GM18861 (cell line): ENCODE measurements at regions not wholly inside any gene's neighbourhood (a gene's known extent, or its start where the extent isn't known, plus 50 kb on each side); places are given as distances from the start of the nearest gene placed in this dataset.

Experiments
- ATAC-seq: cut with Tn5 transposase; IDR thresholded peaks from one replicate; pipeline ENCODE4 v1.9.1; 2021; ENCODE audit not compliant: unreplicated experiment

DNA sequence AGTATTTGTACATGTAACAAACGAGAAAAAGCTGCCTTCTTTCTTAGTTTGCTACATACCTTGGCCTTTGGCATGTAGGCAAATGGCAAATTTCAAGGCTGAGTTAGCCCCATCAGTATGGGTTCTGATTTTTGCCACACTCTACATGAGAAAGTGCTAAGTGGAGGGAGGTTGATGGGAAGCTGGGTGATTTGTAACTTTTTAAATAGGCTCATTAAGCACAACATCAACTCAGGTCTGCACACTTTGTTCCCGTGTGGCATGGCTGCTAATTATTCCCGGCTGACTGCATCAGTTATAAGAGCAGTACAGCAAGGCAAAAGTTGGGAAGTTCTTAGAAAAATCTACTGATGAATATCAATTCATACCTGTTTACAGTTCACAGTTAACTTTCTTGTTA is 172.8 kb upstream of the MAP3K7 start:
- no peak for ATAC-seq

DNA sequence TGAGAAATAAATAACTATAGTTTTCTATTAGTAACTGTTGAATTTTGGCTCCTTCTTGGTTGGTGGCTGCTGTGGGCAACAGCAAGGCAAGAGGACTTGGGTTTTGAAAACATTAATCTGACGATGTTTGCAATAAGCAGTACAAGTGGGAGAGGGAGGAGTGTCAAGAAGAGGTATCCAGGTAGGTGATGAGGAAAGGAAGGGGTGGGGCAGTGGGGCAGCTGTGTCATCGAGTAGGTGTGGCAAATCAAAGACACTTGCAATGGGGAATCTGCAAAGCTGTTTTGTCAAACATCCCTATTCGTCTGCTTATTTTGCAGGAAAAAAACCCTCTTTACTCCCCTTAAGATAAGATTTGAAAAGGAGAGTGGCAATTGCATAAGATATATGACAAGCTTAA is 171.9 kb upstream of the MAP3K7 start:
- ATAC-seq: no peak

DNA sequence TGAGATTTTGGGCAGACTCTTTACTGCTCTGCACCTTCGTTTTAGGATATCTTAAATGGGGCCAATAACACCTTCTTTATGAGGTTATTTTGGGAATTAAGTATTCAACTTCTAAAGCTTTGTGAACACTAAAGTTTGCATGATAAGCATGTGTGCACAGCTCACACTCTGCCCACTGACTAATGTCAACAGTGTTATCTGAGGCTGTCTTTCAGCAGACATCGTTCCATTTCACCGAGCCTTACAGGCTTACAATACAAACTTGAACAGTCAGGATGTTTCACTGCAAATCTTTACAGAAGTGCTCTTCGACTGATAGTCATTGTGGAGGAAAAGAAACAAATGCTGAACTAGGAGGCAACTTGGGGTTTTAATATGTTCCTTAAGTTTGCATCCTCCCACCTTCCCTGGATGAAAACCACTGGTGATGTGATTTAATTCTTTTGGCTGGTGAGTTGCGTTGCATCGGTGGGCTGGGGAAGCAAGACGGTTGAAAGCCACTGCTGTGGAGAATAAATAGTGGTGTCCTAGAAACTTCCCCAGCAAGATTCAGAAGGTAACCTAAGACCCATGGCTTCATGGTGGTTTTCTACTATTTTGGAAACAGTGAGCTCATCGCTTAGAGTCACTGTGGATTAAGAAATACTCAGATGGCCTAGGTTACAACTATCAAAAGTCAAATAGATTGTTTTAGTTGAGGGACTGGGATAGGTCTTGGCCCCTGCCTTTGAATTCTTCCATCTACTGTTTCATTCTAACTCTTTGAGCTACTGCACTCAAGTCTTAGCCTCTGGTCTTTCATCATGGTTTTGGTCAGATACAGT is 167.2 kb upstream of the MAP3K7 start:
- ATAC-seq: no peak

DNA sequence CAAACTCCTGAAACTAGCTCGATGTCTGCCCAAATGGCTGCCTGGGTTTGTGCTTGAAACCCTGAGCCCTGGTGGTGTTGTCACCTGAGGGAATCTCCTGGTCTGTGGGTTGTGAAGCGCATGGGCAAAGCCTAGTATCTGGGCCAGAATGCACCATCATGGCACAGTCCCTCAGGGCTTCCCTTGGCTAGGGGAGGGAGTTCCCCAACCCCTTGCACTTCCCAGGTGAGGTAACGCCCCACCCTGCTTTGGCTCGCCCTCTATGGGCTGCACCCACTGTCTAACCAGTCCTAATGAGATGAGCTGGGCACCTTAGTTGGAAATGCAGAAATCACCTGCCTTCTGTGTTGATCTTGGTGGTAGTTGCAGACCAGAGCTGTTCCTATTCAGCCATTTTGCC is 152.9 kb upstream of the MAP3K7 start:
- no peak for ATAC-seq

DNA sequence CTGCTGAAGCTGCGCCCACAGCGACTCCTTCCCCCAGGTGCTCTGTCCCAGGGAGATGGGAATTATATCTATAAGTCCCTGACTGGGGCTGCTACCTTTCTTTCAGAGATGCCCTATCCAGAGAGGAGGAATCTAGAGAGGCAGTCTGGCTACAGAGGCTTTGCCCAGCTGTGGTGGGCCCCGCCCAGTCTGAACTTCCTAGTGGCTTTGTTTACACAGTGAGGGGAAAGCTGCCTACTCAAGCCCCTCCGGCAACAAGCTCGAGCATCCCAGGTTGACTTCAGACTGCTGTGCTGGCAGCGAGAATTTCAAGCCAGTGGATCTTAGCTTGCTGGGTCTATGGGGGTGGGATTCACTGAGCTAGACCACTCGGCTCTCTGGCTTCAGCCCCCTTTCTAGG is 152.5 kb upstream of the MAP3K7 start:
- no peak for ATAC-seq

DNA sequence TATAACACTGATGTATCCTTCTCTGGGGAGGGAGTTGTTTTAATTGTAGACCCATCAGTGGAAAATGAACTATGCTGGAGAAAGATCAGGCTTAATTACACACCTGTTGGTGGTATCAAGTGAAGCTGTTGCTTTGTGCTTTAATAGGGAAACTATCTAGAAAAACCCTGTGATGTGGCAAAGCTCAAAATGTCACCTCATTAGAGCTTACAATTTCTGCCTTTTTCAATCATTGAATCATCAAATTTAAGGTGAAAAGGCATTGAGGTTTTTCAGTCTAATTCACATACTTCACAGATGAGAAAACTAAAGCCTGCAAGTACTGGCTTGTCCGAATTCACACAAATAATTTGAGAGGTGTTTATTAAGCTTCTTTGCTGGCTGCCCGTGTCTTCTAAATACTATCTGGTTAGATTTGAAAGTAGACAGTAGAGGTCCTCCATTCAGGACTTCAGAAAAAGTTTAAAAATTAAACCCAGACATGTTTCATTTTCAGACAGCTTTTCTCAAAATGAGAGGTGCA is 143.3 kb upstream of the MAP3K7 start:
- peak; percentile 96 for ATAC-seq

DNA sequence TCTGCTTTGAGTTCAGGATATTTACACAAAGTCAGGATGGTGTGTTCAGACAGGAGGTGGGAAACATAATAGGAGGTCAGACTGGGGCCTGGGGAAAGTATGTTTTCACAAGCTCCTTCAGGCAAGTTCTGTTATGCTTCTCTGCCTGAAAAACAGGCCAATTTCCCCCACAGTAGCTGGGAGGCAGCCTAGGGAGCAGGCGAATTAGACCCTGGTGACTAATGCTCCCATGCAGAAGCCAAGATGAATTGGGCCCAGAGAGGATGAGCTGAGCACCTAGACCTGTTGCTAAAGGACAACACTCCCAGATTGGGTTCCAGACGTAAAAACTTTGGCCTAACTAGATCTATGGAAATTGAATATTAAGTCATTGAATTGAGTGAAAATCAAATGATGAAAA is 142.2 kb upstream of the MAP3K7 start:
- ATAC-seq: no peak

DNA sequence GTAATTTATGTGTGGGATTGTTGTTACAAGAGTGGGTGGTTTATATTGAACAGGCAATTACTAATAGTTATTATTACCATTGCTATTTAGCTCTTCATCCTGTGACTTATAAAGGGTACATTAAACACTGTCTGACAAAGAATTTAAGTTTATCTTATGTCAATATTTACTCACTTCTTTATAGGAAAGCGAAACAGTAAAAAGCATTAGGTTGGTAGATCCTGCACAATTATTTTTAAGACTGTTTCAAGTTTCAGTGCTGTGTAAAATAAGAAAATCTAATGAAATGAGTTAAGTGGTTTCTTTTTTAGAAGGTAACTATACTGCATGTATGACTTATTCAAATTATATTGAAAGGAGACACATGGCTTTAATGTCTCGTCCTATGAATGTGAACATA is 135.8 kb upstream of the MAP3K7 start:
- ATAC-seq: no peak

DNA sequence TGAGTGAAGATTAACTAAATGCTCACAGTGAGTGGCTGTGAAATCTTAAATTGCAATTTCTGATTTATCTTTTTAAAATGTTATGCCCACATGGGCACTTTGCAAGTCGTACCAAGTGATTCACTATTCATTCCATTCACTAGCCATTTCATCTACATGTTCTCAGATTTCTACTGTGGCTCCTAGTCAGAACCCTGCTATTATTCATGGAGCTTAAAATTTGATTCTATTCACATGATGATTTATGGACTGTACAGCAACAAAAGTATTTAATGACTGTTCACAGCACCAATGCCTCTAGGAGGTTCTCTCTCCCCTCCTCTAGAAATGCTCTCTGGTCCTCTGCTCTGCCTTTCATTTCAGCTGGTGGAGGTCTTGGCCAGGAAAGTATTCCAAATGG is 133.5 kb upstream of the MAP3K7 start:
- no peak for ATAC-seq

DNA sequence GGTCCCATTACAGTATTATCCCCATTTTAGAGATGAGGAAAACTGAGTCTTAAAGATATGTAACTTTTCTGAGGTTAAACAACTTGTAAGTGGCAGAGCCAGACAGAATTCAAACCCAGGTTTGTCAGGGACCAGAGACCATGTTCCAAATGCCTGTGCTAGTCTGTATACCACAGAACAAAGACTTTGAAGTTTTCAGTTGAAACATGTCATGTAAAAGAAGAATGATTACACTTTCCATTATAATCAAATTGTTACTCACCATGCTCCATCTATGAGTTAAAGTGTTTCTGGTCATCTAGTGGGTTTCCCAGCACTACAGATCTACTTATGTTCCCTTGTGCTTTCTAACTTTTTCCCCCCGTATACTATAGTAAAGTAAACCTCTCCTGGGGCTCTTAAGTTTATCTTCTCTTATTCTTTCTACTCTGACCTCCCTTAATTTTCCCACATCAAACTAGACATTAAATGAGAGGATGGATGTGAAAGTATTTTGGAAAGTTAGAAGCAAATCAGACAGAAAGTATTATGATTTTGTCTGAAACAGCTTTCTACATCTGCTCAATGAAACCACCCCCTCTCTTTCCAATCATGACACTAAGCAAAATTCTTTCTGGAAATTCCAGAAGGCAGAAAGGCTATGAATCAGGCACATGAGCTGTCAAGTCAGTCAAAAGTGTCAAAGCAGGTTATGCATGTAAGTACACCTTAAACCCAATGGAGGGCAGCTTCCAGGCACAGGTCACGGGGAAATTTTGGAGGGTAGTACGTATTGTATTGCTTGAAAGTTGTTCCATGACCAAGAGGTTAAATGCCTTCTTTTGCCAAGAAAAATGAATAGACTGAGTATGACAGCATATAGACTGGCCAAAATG is 132.7 kb upstream of the MAP3K7 start:
- ATAC-seq: no peak

DNA sequence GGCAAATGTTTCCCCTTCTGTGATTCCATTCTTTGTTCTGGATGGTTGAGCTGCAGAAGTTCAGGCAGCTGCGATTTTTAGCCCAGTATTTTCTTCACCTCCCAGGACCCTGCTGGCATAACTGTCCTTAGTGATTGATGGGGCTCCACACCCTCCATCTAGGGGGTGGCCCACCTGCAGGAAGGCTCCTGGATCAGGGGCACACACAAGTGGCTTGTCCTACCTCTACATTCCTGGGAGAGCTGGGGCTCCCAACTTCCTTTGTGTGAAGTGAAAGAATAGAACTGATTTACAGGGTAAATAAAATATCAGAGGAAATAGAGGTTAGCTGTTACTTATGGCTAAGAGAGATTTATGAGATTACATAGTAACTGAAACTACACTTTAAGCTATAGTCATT is 129.5 kb upstream of the MAP3K7 start:
- ATAC-seq: no peak

DNA sequence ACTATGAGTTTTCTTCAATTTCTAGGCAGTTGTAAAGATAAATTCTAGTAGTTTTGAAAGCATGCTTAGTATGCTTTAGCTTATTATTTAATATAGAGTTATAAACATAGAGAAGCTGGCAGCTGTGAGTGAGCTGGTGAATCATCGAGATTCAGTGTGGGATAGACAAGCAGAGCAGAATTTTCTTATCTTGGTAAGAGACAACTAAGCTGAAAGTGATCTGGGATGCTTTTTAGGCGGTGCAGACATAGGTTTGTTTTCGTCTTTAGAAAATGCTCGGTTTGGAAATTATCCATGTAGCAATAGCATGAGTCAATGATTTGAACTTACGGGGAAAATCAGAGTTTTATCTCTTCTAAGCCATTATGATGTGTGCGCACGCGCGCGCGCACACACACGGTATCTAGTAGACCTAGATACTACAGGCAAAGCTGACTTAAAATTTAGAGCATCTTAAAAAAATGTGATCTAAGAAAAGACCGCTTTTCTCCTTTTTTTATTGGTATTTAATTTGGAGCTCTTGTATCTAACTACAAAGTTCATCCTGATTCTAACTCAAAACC is 128.3 kb upstream of the MAP3K7 start:
- no peak for ATAC-seq

DNA sequence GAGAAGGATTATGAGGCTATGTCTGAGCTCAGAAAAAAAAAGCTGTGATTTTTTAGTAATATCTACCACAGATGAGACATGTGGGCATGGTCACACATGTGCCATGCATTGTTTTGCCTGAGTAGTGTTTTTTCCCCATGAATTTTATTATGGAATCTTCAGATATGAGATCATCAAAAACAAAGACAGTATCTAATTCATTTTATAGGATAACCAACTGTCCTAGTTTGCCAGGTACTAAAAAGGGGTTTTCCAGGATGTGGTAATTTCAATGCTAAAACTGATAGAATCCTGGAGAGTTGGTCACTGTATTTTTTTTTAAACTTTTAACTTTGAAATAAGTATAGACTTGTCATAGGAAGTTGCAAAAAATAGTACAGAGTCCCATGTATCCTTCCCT is 127.4 kb upstream of the MAP3K7 start:
- ATAC-seq: no peak

DNA sequence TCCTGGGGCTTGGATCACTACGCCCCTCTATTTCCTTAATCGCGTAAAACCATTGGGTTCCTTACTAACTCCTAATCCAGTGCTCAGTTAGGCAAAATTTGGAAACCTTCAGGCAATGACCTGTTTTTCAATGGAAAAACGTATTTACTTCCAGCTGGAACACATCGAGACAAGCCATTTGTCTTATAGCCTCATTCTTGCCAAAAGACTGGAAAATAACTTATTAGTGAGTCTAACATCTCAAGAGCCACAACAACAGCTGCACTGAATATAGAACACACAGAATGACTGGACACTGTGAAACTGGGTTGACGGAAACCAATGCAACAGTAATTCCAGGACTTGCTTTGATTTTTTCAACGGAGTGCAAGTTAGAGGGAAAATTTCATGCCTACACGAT is 125.2 kb upstream of the MAP3K7 start:
- ATAC-seq: no peak

DNA sequence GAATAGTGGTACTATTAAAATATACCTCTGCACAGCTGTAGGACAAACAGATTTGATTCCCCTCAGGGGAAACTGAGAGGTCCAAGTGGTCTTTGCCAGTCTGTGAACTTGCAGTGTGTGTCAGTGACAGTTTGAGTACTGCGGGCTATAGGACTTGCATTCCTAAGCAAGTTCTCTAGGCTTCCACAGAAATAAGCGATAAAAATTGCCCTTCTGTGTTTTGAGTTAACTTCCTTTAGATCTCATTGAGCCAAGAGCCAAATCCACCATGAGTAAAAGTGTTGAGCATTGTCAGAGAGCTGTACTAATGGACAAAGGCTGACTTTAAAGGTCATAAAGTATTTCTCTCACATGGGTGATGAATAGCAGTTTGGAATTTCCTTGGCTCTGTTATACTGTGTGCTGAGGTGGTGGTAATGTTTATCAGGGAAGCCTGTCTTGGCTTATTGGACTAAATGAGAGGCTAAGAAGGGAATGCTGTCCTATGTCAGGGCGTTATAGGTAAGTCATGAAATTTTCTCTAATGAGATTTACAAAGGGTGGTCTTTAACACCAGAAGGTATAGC is 122.6 kb upstream of the MAP3K7 start:
- ATAC-seq: no peak

DNA sequence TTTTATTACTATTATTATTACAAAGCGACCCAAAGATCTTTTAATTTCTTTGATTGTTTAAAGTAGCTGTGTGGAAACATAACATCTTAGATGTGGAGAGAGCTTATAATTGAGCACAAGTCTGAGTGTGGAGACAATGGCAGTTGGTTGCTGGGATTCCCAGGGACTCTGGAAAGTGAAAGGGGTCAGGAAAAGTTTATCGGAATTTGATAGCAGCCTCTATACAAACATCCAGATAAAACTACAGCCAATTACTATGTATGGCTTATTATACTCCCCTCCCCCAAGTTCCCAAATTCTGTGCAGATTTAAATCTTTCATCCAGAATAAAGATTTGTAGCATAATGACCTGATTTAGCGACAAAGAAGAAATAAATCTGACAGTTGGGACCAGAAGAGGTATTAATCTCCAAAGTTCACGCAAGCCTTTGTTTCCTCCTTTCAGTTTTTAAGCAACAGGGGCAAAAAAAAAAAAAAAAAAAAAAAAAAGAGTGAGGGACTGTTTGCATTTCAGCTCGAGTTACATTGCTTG is 121.4 kb upstream of the MAP3K7 start:
- no peak for ATAC-seq

DNA sequence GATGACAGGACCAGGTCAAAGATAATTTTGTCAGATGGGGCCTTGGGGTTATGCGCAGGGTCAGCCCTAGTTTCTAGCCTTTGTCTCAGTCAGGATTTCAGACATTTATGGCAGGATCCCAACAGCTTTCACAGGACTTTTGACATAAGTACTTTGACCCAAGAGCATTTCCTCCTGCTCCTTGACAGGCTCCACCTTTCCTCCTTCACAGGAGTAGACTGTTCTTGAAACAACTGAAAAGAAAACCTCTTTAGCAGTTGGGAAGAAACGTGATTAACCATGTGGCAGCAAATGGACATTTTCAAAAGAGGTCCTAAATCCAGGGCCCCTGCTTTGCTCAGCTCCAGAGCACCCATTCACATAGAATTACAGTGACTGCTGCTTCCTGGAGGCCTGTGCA is 120.4 kb upstream of the MAP3K7 start:
- ATAC-seq: no peak

DNA sequence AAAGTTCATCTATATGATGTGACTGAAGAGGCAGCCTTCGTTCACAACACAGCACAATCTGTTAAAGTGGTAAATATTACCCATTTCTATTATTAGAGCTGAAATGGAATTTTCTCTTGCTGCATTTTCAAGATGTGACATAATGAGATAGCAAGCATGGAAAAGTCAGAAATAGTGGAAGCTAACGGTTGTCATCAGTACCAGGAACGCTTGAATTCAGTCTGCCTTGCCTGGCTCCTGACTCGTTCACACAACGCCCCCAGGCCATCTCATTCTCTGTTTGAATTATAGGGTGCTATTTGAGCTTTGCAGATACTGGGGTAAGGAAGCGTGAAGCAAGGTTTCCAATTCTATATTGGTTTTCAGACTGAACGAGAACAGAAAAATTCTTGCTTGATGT is 116.5 kb upstream of the MAP3K7 start:
- ATAC-seq: no peak

DNA sequence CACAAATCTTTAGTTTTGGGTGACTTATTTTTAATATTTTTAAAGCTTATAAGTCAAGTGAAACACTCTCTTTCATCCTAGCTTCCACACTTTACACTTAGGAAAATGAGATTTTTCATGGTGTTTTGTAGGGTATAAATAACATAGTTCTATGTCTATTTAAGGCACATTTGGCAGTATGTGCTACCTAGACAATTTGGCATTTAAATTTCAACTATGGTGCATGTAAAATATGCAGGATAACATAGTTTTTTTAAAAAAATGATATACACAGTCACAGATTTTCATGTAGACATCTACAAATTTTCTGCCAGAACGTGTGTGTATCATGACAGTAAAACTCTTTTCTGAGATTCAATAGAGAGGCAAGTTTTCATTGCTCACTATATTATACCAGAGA is 115.1 kb upstream of the MAP3K7 start:
- no peak for ATAC-seq

DNA sequence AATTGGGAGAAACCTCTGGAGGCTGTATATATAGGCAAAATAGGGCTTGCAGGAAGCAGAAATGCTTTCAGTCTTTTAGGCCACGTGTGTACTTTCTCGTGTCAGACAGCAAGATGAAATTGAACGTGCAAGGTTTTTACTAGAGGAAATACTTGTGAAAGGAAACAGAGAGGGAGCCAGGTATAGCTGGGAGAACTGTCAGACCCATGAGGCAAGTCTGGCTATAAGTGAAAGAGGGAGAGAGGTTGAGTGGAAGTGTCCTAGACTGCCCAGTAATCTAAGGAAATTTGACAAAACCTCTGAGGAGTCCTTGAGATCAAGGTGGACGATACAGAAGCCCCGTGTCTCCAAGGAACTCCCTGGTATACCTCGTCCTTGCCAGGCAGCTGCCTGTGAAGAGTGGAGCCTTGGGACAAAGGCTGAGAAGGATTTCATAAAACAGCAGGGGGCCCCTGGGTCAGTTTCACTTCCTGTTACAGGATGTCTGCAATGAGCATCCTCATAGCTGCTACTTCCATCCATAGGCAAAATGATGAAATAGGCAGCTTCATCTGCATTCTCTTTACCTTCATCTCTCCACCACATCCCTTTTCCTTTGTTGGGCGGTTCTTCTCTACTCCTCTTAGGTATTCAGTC is 114.4 kb upstream of the MAP3K7 start:
- ATAC-seq: peak; percentile 86

DNA sequence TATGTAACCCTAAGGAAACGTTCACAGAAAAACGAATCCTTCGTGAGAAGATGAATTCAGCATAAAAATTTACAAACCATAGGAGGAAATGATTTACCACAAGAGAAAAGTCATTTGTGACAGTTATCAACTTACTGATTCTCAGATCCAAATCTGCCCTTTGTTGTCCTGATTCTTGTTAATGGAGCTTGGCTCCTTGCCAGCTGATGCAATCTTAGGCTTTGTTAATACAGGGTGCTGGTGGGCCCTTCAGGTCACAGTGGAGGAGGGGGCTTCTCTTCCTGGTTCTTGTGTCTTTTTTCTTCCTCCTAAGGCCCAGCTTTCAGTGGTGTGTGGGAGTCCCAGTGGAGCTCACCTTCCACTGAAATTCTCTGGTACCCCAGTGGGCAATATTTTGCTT is 108.4 kb upstream of the MAP3K7 start:
- ATAC-seq: no peak
